ENCODE measurements at regions not wholly inside any gene's neighbourhood (a gene's known extent, or its start where the extent isn't known, plus 50 kb on each side); places are given as distances from the start of the nearest gene placed in this dataset.

- no peak overlapping the region for H3K4me3 ChIP-seq (replicated peaks in 1 of 2; ENCODE audit: low read depth in 2 of 2, low read length in 2 of 2)
- TF ChIP-seq CTCF (IDR thresholded peaks at IDR 0.05; ENCODE audit: low read depth, low read length): no peak
- DNase-seq (ENCODE audit: low read depth in 2 of 2): no peak
Observed at GRCh38 chr3:95036526-95037021, 973.7 kb downstream of the NSUN3 start.

DNA sequence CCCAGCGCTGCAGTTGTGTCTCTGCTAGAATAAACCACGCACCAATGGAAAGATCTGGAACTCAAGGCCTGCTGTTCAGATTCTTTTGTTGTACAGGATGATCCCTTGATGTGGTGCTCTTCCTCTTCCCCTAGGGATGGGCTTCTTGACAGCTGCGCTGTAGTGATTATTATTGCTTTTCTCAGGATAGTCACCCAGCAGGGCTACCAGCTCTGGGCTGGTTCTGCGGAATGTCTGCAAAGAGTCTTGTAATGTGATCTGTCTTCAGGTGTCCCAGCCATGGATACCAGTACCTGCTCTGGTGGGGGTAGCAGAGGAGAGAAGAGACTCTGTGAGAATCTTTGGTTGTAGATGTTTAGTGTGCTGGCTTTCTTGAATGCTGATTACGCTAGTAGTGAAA, 974.2 kb downstream of the NSUN3 start:
- H3K4me3 ChIP-seq (replicated peaks in 1 of 2; ENCODE audit: low read depth in 2 of 2, low read length in 2 of 2): no peak overlapping the region
- DNase-seq (ENCODE audit: low read depth in 2 of 2): no peak
- no peak for TF ChIP-seq CTCF (IDR thresholded peaks at IDR 0.05; ENCODE audit: low read depth, low read length)

DNA sequence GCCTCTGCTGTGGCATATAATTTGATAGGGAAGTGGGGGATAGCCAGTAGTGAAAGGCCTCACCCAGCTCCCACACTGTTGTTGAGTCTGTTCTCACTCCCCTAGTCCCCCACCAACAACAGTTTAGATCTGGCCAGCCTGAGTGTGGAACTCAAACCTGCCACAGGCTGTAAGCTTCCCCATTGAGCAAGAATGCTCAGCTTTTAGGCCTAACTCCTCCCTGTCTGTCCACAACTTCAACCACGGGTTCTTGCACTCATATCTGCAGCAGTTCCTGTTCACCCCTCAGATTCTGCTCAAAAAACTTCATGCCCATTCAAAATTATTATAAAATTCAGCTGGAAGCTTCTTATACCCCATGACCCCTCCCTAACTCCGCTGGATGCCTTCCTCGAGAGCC, 975.1 kb downstream of the NSUN3 start:
- TF ChIP-seq CTCF (IDR thresholded peaks at IDR 0.05; ENCODE audit: low read depth, low read length): no peak
- no peak for DNase-seq (ENCODE audit: low read depth in 2 of 2)
- no peak overlapping the region for H3K4me3 ChIP-seq (replicated peaks in 1 of 2; ENCODE audit: low read depth in 2 of 2, low read length in 2 of 2)

DNA sequence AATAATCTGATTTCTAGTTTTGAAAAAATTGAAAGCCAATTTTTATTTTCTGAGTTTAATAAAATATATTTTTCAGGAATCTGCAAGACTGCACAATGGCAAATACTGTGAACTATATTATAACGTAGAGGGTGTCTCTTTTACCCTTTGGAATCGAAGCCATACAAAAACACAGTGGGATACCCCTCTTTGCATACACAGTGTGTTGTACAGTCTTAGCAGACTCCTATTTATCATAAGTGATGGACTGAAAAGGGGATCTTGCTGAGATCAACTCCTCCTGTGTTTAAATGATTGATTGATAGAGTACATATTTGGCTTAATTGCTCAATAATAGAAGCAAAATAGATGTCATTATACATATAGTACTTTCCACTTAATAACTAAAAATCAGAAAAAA, 981.2 kb downstream of the NSUN3 start:
- TF ChIP-seq CTCF (IDR thresholded peaks at IDR 0.05; ENCODE audit: low read depth, low read length): no peak
- H3K4me3 ChIP-seq (replicated peaks in 1 of 2; ENCODE audit: low read depth in 2 of 2, low read length in 2 of 2): no peak overlapping the region
- DNase-seq (ENCODE audit: low read depth in 2 of 2): no peak

DNA sequence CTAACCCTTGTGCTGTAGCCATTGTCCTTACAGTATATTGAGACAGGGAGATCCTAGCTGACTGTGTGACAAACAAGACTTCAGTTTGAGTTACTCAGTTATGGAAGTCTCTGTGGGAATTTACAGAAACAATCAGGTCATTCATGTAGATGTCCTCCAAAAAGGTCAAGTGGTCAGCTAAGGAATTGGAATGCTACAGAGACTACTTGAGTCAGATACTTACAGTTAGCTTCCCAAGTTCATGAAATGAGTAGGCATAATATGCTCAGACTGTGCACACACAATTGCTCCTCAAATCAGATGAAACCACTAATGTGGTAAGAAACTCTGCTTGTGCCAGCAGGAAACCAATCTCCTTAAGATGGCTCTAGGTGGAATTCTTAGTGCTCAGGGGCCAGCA, 985.7 kb downstream of the NSUN3 start:
- no peak for TF ChIP-seq CTCF (IDR thresholded peaks at IDR 0.05; ENCODE audit: low read depth, low read length)
- no peak for DNase-seq (ENCODE audit: low read depth in 2 of 2)
- H3K4me3 ChIP-seq (replicated peaks in 1 of 2; ENCODE audit: low read depth in 2 of 2, low read length in 2 of 2): no peak overlapping the region

DNA sequence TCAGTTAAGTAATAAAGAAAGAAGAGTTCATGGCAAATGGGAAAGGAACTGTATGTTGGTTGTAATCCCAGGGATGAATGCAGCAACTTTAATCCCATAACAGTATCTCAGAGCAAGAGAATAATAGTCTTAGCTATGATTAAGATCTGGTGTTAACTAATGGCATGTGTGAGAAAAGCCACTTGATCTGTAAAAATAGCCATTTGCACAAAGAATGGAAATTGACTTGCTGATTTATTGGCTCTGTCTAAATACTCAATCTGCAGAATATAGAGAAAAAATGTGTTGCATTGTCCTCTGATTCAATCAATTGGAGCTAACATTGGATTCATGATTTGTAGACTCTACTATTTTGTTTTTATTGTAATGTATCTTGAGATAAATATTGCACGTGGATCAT, 987.0 kb downstream of the NSUN3 start:
- no peak overlapping the region for H3K4me3 ChIP-seq (replicated peaks in 1 of 2; ENCODE audit: low read depth in 2 of 2, low read length in 2 of 2)
- no peak for TF ChIP-seq CTCF (IDR thresholded peaks at IDR 0.05; ENCODE audit: low read depth, low read length)
- no peak for DNase-seq (ENCODE audit: low read depth in 2 of 2)

- no peak for DNase-seq (ENCODE audit: low read depth in 2 of 2)
- H3K4me3 ChIP-seq (replicated peaks in 1 of 2; ENCODE audit: low read depth in 2 of 2, low read length in 2 of 2): no peak overlapping the region
- TF ChIP-seq CTCF (IDR thresholded peaks at IDR 0.05; ENCODE audit: low read depth, low read length): no peak
Observed at GRCh38 chr3:95055288-95055687, 992.4 kb downstream of the NSUN3 start.

Measured in cardiac fibroblast (primary cell).